ENCODE measurements at regions not wholly inside any gene's neighbourhood (a gene's known extent, or its start where the extent isn't known, plus 50 kb on each side); places are given as distances from the start of the nearest gene placed in this dataset.
"Not testable (repeated sequence)": the region's sequence is repeated elsewhere in the genome, so short reads cannot be mapped to it uniquely, and the experiment has no call there.

- DNase-seq: no peak
Observed at GRCh38 chr12:3367750-3368444, 123.1 kb upstream of the PRMT8 start.

DNA sequence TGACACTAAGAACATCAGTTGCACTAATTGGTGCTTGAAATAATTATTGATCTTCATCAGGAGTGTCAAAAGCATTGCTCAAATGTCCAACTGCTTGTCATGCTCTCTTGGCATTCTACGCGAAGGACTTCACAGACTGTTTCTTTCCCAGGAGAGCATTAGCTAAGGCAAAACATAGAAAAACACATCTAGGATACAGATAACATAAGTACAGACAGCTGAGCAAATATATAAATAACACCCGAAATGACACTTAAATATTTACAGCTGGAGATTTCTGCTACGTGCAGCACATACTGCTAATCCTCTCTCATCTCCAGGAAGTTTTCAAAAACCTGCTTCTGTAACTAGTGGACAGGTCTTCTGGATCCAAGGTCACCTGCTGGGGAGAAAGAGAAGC, 120.0 kb upstream of the PRMT8 start:
- DNase-seq: no peak

GRCh38 chr12:3375326-3375725, 115.7 kb upstream of the PRMT8 start:
- DNase-seq: no peak

DNA sequence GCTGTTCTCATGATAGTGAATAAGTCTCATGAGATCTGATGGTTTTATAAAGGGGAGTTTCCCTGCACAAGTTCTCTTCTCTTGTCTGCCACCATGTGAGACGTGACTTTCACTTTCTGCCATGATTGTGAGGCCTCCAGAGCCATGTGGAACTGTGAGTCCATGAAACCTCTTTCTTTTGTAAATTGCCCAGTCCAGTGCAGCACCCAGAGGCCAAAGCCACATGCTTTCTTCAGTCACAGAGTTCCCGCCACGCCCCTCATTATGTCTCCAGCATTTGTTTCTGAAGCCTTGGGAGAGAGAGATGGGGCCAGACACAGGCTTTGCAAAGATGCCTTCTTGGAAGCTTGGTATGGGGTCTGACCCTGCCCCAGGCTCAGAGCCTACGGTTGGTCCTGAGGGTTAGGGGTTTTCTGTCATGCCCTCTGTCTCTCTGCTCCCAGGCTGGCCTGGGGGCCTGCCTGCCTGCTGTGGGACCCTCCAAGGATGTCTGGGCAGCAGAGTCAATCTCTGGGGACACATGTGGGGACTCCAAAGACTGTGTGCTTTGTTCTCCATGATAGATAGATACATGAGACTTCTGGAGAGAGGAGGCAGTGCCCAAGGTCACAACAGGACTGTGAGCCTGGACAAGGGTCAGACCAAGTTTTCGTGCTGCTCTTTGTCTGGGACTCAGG, 114.1 kb upstream of the PRMT8 start:
- DNase-seq: no peak

DNA sequence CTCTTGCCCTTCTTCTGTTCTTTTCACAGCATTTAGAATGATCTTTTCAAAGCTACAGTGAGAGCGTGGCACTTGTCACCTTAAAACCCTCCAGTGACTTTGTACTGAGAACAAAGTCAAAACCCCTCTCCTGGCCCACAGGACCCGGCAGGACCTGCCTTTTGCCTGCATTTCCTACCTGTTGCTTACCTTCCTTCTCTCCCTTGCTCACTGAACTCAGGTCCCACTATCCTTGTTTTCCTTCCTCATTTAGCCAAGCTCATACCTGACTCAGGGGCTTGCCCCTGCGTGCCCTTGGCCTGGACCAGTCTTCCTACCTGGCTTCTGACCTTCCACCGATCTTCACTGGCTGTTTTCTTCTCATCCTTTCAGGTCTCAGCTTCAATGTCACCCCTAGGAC, 112.3 kb upstream of the PRMT8 start:
- DNase-seq: no peak

- no peak for DNase-seq
Observed at GRCh38 chr12:3379079-3379478, 111.9 kb upstream of the PRMT8 start.

DNA sequence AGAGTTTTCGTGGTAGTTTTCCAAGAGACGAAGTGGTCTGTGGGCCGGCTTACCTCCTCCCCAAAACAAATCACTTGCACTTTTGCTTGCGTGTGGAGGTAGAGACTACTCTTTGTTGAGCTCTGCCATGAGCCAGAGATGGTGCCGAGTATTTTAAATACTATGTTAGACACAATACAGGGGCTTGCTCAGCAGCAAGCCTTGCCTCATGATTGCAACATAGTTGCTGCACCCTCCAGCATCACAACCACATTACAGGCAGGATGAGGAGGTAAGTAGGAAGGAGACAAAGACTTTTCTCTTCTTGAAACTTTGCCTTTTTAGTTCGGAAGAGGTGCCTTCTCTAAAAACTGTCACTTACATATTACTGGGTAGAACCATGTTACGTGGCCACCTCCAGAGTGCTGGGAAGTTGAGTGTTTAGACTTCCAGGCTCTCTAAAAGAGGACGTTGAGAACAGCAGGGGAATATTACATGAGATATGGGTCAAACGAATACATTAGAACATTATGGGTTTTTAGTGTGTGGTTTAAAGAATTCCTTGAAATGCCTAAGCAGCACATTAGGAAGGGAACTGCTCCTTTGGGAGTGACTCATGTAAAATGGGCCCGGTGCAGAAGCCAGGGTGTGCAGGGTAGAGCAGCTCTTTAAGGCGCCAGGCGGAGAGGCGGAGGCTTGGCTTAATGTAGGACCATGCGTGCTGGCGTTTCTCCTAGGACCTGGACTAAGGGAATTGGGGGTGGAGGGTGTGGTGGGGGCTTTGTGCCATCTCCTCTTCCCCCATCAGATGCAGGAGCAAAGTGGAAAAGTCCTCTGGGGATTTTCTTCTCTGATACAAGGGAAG, 110.6 kb upstream of the PRMT8 start:
- DNase-seq: no peak

GRCh38 chr12:3381059-3382047, 109.7 kb upstream of the PRMT8 start:
- DNase-seq: no peak

- DNase-seq: no peak
Observed at GRCh38 chr12:3389986-3390385, 101.0 kb upstream of the PRMT8 start.

- not testable (repeated sequence) for DNase-seq
Observed at GRCh38 chr12:3397596-3397995, 93.4 kb upstream of the PRMT8 start.

GRCh38 chr12:3398196-3398789, 92.7 kb upstream of the PRMT8 start:
- no peak for DNase-seq

DNA sequence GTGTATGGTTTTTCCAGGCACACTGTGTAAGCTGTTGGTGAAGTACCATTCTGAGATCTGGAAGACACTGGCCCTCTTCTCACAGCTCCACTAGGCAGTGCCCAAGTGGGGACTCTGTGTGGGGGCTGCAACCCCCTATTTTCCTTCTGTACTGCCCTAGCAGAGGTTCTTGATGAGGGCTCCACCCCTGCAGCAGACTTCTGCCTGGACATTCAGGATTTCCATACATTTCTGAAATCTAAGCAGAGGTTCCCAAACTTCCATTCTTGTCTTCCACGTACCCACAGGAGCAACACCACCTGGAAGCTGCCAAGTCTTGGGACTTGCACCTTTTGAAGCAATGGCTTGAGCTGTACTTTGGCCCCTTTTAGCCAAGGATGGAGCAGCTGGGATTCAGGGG, 85.2 kb upstream of the PRMT8 start:
- DNase-seq: no peak

DNA sequence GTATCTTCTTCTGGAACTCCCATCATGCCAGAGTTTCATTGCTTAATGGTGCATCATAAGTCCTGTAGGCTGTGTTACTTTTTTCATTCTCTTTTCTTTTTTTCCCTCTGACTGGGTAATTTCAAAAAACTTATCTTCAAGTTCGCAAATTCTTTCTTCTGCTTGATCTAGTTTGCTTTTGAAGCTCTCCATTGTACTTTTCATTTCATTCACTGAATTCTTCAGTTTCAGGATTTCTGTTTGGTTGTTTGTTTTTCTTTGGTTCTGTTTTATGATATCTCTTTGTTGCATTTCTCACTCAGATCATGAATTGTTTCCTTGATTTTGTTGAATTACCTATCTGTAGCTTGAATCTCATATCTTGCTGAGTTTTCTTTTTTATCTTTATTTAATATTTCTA, 83.3 kb upstream of the PRMT8 start:
- DNase-seq: no peak

DNA sequence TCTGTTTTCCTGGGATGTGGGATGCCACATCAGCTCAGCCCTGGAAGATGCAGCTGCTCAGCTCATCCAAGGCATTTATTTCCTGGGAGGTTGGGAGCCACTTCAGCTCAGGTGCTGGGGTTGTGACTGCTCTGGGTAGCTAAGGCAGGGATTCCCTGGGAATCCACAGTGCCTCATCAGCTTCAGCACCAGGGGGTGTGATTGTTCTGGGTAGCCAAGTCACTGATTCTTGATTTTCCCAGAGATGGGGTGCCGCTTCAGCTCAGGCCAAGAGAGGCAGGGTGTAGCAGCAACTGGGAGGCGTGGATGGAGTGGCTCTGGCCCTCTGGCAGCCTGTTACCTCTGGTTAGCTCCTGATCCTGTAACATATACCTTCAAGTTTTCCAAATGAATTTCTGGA, 81.3 kb upstream of the PRMT8 start:
- DNase-seq: no peak

- no peak for DNase-seq
Observed at GRCh38 chr12:3416159-3416558, 74.8 kb upstream of the PRMT8 start.

GRCh38 chr12:3416670-3417069, 74.3 kb upstream of the PRMT8 start:
- no peak for DNase-seq

DNA sequence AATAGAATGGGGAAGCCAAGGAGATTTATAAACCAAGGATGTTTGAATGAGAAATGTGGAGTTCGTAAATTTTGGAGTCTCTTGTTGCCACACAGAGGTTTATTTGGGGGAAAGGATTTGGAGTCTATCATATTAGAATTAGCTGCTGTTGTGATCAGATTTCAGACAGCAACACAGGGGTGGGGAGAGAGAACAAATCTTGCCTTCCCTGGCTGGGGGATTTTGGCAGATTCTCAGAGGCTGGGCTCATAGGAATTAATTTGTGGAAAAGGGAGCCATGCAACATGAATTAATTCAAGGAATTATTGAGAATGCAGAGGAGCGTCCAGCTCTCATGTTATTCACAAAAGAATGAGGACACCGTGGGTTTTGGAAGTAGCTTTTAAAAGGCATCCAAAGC, 73.9 kb upstream of the PRMT8 start:
- DNase-seq: no peak

DNA sequence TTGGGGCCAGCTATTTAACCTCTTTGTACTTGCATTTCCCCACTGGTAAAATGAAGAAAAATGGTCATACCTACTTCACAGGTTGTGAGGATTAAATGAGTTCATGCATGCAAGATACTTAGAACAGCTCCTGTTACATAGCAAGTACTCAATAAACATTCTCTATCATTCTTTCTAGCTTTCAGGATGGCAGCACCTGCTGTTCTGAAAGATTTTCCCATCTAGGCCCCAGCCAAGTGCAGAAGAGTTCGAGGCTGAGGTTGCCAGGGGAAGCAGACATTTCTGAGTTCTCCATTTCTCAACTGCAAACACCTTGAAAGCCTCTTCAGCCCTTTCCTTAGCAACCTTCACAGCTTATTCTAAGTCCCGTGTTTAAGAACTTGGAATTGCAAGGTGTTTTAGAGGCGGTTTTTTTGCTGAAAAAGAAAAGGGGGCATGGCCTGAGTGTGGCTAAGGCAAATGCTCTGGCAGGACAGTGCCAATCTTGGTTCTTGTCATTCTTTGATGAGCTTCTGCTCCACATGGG, 73.0 kb upstream of the PRMT8 start:
- DNase-seq: no peak

DNA sequence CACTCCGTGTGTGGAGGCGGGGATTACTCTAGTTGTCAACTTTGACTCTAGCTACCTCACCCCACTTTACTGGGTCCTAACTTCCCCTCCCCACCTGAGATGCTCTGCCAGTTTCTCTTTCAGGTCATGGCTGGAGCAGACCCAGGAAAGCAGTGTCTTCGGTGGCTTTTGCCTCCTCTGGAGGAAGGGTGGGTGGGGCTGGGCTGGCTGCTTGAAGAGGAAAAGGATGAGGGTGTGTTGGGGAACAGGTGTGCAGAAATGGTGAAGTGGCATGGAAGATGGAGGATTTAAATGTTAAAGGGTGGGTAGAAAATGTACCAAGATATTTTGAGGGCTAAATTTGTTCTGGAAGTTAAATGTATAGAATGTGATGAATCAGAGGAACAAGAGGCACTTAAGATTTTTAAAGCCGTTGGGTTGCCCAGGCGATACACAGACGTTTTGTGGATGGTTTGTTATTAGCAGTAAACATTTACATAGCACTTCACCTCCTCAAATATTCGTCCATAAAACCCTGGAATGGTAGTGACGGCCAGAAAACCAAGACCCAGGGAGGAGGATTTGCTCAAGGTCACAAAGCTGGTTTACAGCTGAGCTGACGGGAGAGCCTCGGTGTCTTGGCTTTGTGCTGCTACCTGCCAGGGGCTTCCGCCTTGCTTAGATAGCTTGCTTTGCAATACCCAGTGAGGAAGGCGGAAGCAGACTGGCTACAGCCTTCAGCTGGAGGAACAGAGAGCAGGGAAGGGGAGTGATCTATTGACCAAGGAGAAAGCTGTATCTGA, 72.2 kb upstream of the PRMT8 start:
- DNase-seq: no peak

DNA sequence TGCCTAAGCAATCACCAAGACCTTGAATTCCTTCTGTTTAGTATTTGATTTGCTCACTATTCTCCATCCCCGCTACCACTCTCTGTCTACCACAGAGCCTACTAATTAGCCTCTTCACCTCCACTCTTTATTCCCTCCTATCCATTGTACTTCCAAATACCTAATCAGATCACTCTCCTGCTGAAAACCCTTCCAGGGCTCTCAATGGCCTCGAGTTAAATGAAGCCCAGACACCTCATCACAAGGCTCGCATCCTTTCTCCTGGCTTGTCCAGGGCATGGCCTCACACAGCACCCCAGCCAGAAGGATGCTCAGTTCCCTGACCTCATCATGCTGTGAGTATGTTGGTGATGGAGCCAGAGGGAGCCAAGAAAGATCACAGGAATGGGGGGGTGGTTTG, 71.4 kb upstream of the PRMT8 start:
- DNase-seq: no peak

GRCh38 chr12:3420693-3421092, 70.3 kb upstream of the PRMT8 start:
- no peak for DNase-seq
